SU-DHL-6 (cell line): ENCODE measurements at regions not wholly inside any gene's neighbourhood (a gene's known extent, or its start where the extent isn't known, plus 50 kb on each side); places are given as distances from the start of the nearest gene placed in this dataset.

ENCODE experiments used
- H2AFZ ChIP-seq: fragments of 200-600 bp; sonication (generic); 2 replicates; pipeline ENCODE4 v1.6.1; 2014; ENCODE audit warnings: low read depth, mild to moderate bottlenecking, moderate library complexity, mixed read lengths, antibody characterized with exemption, low read length; ENCODE audit not compliant: severe bottlenecking
- H3F3A ChIP-seq: fragments of 200-600 bp; shearing (Covaris generic); 2 replicates; pipeline ENCODE4 v1.6.0; 2016; ENCODE audit warnings: antibody characterized with exemption, mild to moderate bottlenecking; ENCODE audit not compliant: insufficient read depth
- H3K27ac ChIP-seq: fragments of 200-600 bp; sonication (generic); 2 replicates; pipeline ENCODE4 v1.5.1; 2016; ENCODE audit warnings: low read depth, mild to moderate bottlenecking, low read length, moderate library complexity, mixed read lengths
- H3K27me3 ChIP-seq: fragments of 200-600 bp; sonication (generic), shearing (Covaris generic); 2 replicates; pipeline ENCODE4 v1.6.0; 2014; ENCODE audit warnings: mild to moderate bottlenecking, low read length
- H3K36me3 ChIP-seq: fragments of 200-600 bp; sonication (generic); 2 replicates; pipeline ENCODE4 v1.6.1; 2014; ENCODE audit warnings: mild to moderate bottlenecking, low read length, mixed read lengths
- H3K4me2 ChIP-seq: fragments of 300-600, 200-600 bp; shearing (Covaris generic), sonication (generic); 2 replicates; pipeline ENCODE4 v1.6.0; 2014; ENCODE audit warnings: low read length, low read depth, mild to moderate bottlenecking; ENCODE audit not compliant: poor library complexity, severe bottlenecking
- H3K4me3 ChIP-seq: fragments of 200-600 bp; sonication (generic); 2 replicates; pipeline ENCODE4 v1.5.1; 2014; ENCODE audit warnings: antibody characterized with exemption, low read length, mild to moderate bottlenecking, mixed read lengths; ENCODE audit not compliant: insufficient read depth, poor library complexity, severe bottlenecking
- H3K79me2 ChIP-seq: fragments of 200-600 bp; sonication (generic); 2 replicates; pipeline ENCODE4 v1.6.1; 2014; ENCODE audit warnings: mild to moderate bottlenecking, low read length, moderate library complexity; ENCODE audit not compliant: insufficient read depth
- H3K9ac ChIP-seq: fragments of 200-600 bp; sonication (generic); 2 replicates; pipeline ENCODE4 v1.7.0; 2014; ENCODE audit warnings: mild to moderate bottlenecking, low read length
- H3K9me2 ChIP-seq: fragments of 200-600 bp; sonication (generic); replicated peaks from 2 replicates; pipeline ENCODE4 v1.6.1; 2014; ENCODE audit warnings: low read length; ENCODE audit not compliant: insufficient read depth
- H3K9me3 ChIP-seq: fragments of 200-600 bp; sonication (generic); 2 replicates; pipeline ENCODE4 v1.6.1; 2014; ENCODE audit warnings: low read length, mixed read lengths; ENCODE audit not compliant: insufficient read depth
- H4K20me1 ChIP-seq: fragments of 200-600 bp; sonication (generic); 2 replicates; pipeline ENCODE4 v1.6.1; 2014; ENCODE audit warnings: low read depth, mild to moderate bottlenecking, antibody characterized with exemption, low read length, moderate library complexity, mixed read lengths
- EZH2phosphoT487 ChIP-seq: fragments of 200-600 bp; sonication (generic), shearing (Covaris generic); conservative IDR thresholded peaks from 2 replicates; pipeline ENCODE4 v1.6.1; 2018; ENCODE audit warnings: mild to moderate bottlenecking, antibody characterized with exemption, low read length, moderate library complexity, mixed read lengths
- TF ChIP-seq, protein P1 (sequence below): fragments of 200-600 bp; sonication (generic); IDR thresholded peaks from one replicate; pipeline ENCODE4 v1.5.1; 2017; ENCODE audit warnings: antibody characterized with exemption, mild to moderate bottlenecking, low read length, moderate library complexity; ENCODE audit not compliant: insufficient read depth, poor library complexity, severe bottlenecking

- Histone ChIP-seq H3K9me3 (no peaks in the 10 kb centered on the region), H3K36me3 (no peaks in the 10 kb centered on the region), H3K4me2 (no peak overlapping the region), H3K27ac (no peak overlapping the region), H3F3A (no peaks in the 10 kb centered on the region), H3K27me3 (no peaks in the 10 kb centered on the region), H4K20me1 (no peaks in the 10 kb centered on the region), H3K79me2 (no peaks in the 10 kb centered on the region), H3K9me2 (no peaks in the 10 kb centered on the region), H3K9ac (no peak overlapping the region), H3K4me3 (no peak overlapping the region), H2AFZ (no peak overlapping the region)
- no peak for TF ChIP-seq EZH2phosphoT487
- TF ChIP-seq, protein P1, sequence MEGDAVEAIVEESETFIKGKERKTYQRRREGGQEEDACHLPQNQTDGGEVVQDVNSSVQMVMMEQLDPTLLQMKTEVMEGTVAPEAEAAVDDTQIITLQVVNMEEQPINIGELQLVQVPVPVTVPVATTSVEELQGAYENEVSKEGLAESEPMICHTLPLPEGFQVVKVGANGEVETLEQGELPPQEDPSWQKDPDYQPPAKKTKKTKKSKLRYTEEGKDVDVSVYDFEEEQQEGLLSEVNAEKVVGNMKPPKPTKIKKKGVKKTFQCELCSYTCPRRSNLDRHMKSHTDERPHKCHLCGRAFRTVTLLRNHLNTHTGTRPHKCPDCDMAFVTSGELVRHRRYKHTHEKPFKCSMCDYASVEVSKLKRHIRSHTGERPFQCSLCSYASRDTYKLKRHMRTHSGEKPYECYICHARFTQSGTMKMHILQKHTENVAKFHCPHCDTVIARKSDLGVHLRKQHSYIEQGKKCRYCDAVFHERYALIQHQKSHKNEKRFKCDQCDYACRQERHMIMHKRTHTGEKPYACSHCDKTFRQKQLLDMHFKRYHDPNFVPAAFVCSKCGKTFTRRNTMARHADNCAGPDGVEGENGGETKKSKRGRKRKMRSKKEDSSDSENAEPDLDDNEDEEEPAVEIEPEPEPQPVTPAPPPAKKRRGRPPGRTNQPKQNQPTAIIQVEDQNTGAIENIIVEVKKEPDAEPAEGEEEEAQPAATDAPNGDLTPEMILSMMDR, result no peak
Measured at GRCh38 chr15:37298271-37298670, 197.9 kb upstream of the MEIS2 start.

DNA sequence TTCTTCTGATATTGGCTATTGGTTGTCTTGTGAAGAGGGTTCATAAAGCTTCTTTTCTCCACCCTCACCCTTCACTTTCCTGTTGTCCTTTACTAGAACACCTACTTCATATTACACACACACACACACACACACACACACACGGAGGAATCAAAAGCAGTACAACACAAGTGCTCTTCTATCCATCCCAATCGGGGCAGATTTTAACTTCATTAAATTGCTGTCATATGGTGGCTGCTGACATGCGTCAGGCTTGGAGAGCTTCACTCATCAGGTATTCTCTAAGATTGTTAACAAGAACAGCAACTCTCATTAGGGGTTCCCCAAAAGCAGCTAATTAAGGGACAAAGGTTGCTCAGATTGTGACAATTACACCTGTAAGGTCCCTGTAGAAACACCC lies 239.1 kb upstream of the MEIS2 start:
- TF ChIP-seq, protein P1, result no peak
- TF ChIP-seq EZH2phosphoT487, result no peak
- Histone ChIP-seq H3K9me2 (no peaks in the 10 kb centered on the region), H3K9me3 (no peaks in the 10 kb centered on the region; the same call in 1 of the 2 replicates), H3K9ac (no peak overlapping the region), H3K4me3 (no peak overlapping the region), H3K4me2 (no peak overlapping the region), H3K27ac (no peak overlapping the region), H3K79me2 (no peaks in the 10 kb centered on the region), H3K27me3 (no peaks in the 10 kb centered on the region), H3K36me3 (no peaks in the 10 kb centered on the region), H4K20me1 (no peaks in the 10 kb centered on the region), H2AFZ (no peak overlapping the region), H3F3A (no peaks in the 10 kb centered on the region)

DNA sequence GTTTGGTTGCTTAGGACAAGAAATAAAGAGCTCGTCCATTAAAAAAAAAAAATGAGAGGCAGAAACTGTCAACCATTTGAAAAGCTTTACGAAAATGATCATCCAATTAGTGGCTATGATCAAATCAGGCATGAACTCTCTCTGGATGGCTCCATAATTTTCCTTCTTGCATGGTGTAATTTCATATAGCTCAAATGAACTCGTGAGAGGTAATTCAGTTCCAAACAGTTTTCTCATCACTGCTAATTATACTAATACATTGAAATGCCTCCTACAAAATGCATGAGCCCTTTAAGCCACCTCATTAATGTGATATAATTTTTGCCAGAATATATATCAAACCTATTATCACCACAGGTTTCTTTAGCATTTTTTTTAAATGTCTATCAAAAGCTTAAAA lies 239.5 kb upstream of the MEIS2 start:
- Histone ChIP-seq H3K27ac (no peak overlapping the region), H4K20me1 (no peaks in the 10 kb centered on the region), H3K79me2 (no peaks in the 10 kb centered on the region), H3K9me3 (no peaks in the 10 kb centered on the region; the same call in 1 of the 2 replicates), H2AFZ (no peak overlapping the region), H3K4me3 (no peak overlapping the region), H3F3A (no peaks in the 10 kb centered on the region), H3K36me3 (no peaks in the 10 kb centered on the region), H3K27me3 (no peaks in the 10 kb centered on the region), H3K9me2 (no peaks in the 10 kb centered on the region), H3K4me2 (no peak overlapping the region), H3K9ac (no peak overlapping the region)
- TF ChIP-seq EZH2phosphoT487, result no peak
- TF ChIP-seq, protein P1, result no peak
